ENCODE measurements at regions not wholly inside any gene's neighbourhood (a gene's known extent, or its start where the extent isn't known, plus 50 kb on each side); places are given as distances from the start of the nearest gene placed in this dataset.
A peak's percentile ranks its signal among the peaks of the same experiment; 100 is the strongest.

DNA sequence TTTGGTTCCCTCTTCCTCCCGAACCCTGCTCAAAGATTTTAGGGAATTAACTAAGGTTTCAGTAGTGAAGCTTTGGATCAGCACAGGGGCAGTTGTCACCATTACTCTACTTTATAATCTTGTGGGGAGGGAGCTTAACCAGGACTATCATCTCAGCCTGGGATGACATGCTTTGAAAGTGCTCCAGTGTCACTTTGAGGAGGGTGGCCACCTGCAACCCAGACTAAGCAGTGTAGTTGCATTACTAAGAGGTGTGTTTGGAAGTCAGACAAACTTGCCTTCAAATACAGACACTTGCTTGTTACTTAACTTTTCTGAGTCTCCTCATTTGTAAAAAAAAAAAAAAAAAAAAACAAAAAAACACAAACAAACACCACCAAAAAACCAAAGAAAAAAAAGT lies 340.3 kb upstream of the TBL1XR1 start:
- ChIA-PET CTCF (no interaction called here), POLR2A (interaction anchor here (1.1 kb wide), 1 partner anchor 60 kb away, joined by 5 read pairs; no protein-coding TSS in a partner anchor)
- H3K27ac ChIP-seq (ENCODE audit: low read depth, low read length), result no peak overlapping the region
- TF ChIP-seq, protein P1, sequence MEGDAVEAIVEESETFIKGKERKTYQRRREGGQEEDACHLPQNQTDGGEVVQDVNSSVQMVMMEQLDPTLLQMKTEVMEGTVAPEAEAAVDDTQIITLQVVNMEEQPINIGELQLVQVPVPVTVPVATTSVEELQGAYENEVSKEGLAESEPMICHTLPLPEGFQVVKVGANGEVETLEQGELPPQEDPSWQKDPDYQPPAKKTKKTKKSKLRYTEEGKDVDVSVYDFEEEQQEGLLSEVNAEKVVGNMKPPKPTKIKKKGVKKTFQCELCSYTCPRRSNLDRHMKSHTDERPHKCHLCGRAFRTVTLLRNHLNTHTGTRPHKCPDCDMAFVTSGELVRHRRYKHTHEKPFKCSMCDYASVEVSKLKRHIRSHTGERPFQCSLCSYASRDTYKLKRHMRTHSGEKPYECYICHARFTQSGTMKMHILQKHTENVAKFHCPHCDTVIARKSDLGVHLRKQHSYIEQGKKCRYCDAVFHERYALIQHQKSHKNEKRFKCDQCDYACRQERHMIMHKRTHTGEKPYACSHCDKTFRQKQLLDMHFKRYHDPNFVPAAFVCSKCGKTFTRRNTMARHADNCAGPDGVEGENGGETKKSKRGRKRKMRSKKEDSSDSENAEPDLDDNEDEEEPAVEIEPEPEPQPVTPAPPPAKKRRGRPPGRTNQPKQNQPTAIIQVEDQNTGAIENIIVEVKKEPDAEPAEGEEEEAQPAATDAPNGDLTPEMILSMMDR (IDR thresholded peaks at IDR 0.05; ENCODE audit: low read depth, low read length), result no peak
- H3K4me3 ChIP-seq (ENCODE audit: low read depth, low read length), result no peak overlapping the region
- no peaks in the 10 kb centered on the region for H3K27me3 ChIP-seq (ENCODE audit: control insufficient read depth, insufficient read depth, low read length)
- no peaks in the 10 kb centered on the region for H3K9me3 ChIP-seq (ENCODE audit: control insufficient read depth, insufficient read depth, low read length)
- DNase-seq (ENCODE audit: low read depth, low spot score), result no peak

- Histone ChIP-seq H3K27ac (ENCODE audit: low read depth, low read length) (peak overlapping the region; percentile 22), H3K27me3 (ENCODE audit: control insufficient read depth, insufficient read depth, low read length) (no peaks in the 10 kb centered on the region), H3K9me3 (ENCODE audit: control insufficient read depth, insufficient read depth, low read length) (no peaks in the 10 kb centered on the region), H3K4me3 (ENCODE audit: low read depth, low read length) (no peak overlapping the region)
- ChIA-PET CTCF (interaction anchor here (1.0 to 1.2 kb wide), 2 partner anchors 18 to 847 kb away, joined by 3 to 4 read pairs; no protein-coding TSS in a partner anchor), POLR2A (interaction anchor here (1.1 kb wide), 1 partner anchor 60 kb away, joined by 5 read pairs; no protein-coding TSS in a partner anchor)
- TF ChIP-seq, protein P1 (IDR thresholded peaks at IDR 0.05; ENCODE audit: low read depth, low read length), result no peak
- DNase-seq (ENCODE audit: low read depth, low spot score), result no peak
These were observed 340.9 kb upstream of the TBL1XR1 start for GRCh38 chr3:177538048-177538749.

GRCh38 chr3:177538750-177539730 lies 341.8 kb upstream of the TBL1XR1 start:
- Histone ChIP-seq H3K27me3 (ENCODE audit: control insufficient read depth, insufficient read depth, low read length) (no peaks in the 10 kb centered on the region), H3K27ac (ENCODE audit: low read depth, low read length) (no peak overlapping the region), H3K9me3 (ENCODE audit: control insufficient read depth, insufficient read depth, low read length) (no peaks in the 10 kb centered on the region), H3K4me3 (ENCODE audit: low read depth, low read length) (no peak overlapping the region)
- no peak for DNase-seq (ENCODE audit: low read depth, low spot score)
- TF ChIP-seq, protein P1 (IDR thresholded peaks at IDR 0.05; ENCODE audit: low read depth, low read length), result no peak
- POLR2A ChIA-PET, result interaction anchor here (1.1 kb wide), 1 partner anchor 61 kb away, joined by 5 read pairs; no protein-coding TSS in a partner anchor
- CTCF ChIA-PET, result interaction anchor here (0.5 to 1.2 kb wide), 3 partner anchors 19 to 846 kb away, joined by 3 to 4 read pairs (median 3); no protein-coding TSS in a partner anchor

GRCh38 chr3:177541541-177541940 lies 344.3 kb upstream of the TBL1XR1 start:
- ChIA-PET CTCF (no interaction called here), POLR2A (no interaction called here)
- H3K27ac ChIP-seq (ENCODE audit: low read depth, low read length), result no peak overlapping the region
- TF ChIP-seq, protein P1 (IDR thresholded peaks at IDR 0.05; ENCODE audit: low read depth, low read length), result no peak
- H3K27me3 ChIP-seq (ENCODE audit: control insufficient read depth, insufficient read depth, low read length), result no peaks in the 10 kb centered on the region
- DNase-seq (ENCODE audit: low read depth, low spot score), result no peak
- H3K4me3 ChIP-seq (ENCODE audit: low read depth, low read length), result no peak overlapping the region
- H3K9me3 ChIP-seq (ENCODE audit: control insufficient read depth, insufficient read depth, low read length), result no peaks in the 10 kb centered on the region
